Keratinocyte (primary cell): ENCODE measurements at regions not wholly inside any gene's neighbourhood (a gene's known extent, or its start where the extent isn't known, plus 50 kb on each side); places are given as distances from the start of the nearest gene placed in this dataset.

Source experiments
- EZH2 ChIP-seq: IDR thresholded peaks from one replicate; pipeline ENCODE4 v1.6.1; 2012; ENCODE audit warnings: inconsistent platforms, mild to moderate bottlenecking, low read length, moderate library complexity
- TF ChIP-seq, protein P1 (sequence below), 3 experiments: IDR thresholded peaks in 1 of 3; conservative IDR thresholded peaks in 1 of 3; optimal IDR thresholded peaks in 1 of 3; 2 replicates in 2 of 3; 3 replicates in 1 of 3; pipeline versions ENCODE3 to v1.5.1; 2011; ENCODE audit warnings: low read length in 3 of 3, mild to moderate bottlenecking in 3 of 3, moderate library complexity in 2 of 3, control low read depth in 1 of 3, inconsistent platforms in 1 of 3; ENCODE audit not compliant: insufficient read depth in 2 of 3; ENCODE audit errors: extremely low read depth in 1 of 3

DNA sequence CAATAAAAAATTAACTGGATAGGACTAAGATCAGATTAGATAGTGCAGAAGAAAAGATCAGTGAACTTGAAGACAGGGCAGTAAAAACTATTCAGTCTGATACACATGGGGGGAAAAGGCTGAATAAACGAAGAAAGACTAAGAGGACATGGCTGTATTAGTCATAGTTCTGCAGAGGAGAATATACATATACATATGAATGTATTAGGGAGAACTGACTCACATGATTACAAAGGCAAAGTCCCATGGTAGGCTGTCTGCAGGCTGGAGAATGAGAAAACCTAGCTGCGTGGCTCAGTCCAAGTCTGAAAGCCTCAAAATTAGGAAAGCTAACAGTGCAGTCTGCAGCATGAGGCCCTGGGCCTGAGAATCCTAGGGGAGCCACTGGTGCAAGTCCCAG lies 98.2 kb upstream of the GNAO1 start:
- TF ChIP-seq, protein P1, sequence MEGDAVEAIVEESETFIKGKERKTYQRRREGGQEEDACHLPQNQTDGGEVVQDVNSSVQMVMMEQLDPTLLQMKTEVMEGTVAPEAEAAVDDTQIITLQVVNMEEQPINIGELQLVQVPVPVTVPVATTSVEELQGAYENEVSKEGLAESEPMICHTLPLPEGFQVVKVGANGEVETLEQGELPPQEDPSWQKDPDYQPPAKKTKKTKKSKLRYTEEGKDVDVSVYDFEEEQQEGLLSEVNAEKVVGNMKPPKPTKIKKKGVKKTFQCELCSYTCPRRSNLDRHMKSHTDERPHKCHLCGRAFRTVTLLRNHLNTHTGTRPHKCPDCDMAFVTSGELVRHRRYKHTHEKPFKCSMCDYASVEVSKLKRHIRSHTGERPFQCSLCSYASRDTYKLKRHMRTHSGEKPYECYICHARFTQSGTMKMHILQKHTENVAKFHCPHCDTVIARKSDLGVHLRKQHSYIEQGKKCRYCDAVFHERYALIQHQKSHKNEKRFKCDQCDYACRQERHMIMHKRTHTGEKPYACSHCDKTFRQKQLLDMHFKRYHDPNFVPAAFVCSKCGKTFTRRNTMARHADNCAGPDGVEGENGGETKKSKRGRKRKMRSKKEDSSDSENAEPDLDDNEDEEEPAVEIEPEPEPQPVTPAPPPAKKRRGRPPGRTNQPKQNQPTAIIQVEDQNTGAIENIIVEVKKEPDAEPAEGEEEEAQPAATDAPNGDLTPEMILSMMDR (optimal IDR thresholded peaks at IDR 0.05 in 1 of 3, IDR thresholded peaks at IDR 0.05 in 1 of 3, conservative IDR thresholded peaks at IDR 0.05 in 1 of 3; ENCODE audit: extremely low read depth in 1 of 3, insufficient read depth in 2 of 3, low read length in 3 of 3): no peak
- no peak for TF ChIP-seq EZH2
